Stimulated activated memory B cell treated with anti-CD40 and anti-IgM and Interleukin-4, amounts not matched to agents 10 μg/mL and 1 μg/mL and 100 μg/mL, for 72 hours (primary cell): ENCODE measurements at regions not wholly inside any gene's neighbourhood (a gene's known extent, or its start where the extent isn't known, plus 50 kb on each side); places are given as distances from the start of the nearest gene placed in this dataset.
"Not testable (repeated sequence)": the region's sequence is repeated elsewhere in the genome, so short reads cannot be mapped to it uniquely, and the experiment has no call there.

ENCODE experiments used
- ATAC-seq: fragments of 150-1000 bp; cut with Tn5 transposase; 2 replicates; pipeline ENCODE4 v1.10.0; 2021
- H3K27ac Mint-ChIP-seq: one replicate; pipeline ENCODE4 v1.8.0; 2022; ENCODE audit warnings: mild to moderate bottlenecking, mixed read lengths
- H3K27me3 Mint-ChIP-seq: one replicate; pipeline ENCODE4 v1.8.0; 2022; ENCODE audit warnings: mixed read lengths
- H3K36me3 Mint-ChIP-seq: one replicate; pipeline ENCODE4 v1.8.0; 2022; ENCODE audit warnings: mixed read lengths
- H3K4me1 Mint-ChIP-seq: one replicate; pipeline ENCODE4 v1.8.0; 2022; ENCODE audit warnings: mixed read lengths
- H3K4me3 Mint-ChIP-seq: one replicate; pipeline ENCODE4 v1.8.0; 2022; ENCODE audit warnings: mild to moderate bottlenecking, moderate library complexity, mixed read lengths
- H3K9me3 Mint-ChIP-seq: one replicate; pipeline ENCODE4 v1.8.0; 2022; ENCODE audit warnings: mixed read lengths

DNA sequence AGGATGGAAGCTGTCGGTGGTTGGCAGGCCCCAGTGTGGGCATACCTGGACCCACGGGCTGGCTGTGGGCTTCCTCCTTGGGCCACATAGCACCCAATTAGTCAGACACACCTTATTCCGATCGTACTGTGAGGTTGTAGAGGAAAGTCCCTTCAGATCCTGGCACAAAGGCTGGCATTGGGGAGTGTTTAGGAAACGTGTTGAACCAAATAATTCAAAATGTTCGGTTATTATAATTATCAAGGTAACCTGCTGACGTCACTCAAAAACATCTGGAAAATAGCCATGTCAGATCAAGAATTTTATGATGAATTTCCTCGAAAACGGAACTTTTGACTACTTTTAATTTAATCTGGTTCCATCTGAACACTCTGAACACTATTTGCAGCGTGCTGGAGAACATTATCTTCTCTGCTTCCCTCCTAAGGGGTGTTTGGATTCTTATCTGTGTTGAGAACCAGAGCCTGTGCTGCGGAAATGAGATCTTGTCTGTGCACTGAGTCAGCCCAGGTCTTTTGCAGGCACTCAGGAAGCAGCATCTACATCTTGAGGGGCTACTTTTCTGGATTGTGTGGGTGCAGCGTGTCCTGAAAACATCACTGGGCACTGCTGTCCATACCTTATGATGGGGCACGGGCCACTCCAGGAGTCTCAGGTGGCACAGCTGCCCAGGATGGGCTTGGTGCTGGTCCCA is 100.3 kb downstream of the SLC25A47 start:
- no peaks in the 10 kb centered on the region for H3K27me3 Mint-ChIP-seq
- H3K27ac Mint-ChIP-seq = no peak overlapping the region
- H3K4me3 Mint-ChIP-seq = no peak overlapping the region
- peaks cover 26% of the 10 kb centered on the region for H3K4me1 Mint-ChIP-seq
- ATAC-seq = no peak
- H3K9me3 Mint-ChIP-seq = peaks cover 3% of the 10 kb centered on the region
- H3K36me3 Mint-ChIP-seq = peaks cover 6% of the 10 kb centered on the region

DNA sequence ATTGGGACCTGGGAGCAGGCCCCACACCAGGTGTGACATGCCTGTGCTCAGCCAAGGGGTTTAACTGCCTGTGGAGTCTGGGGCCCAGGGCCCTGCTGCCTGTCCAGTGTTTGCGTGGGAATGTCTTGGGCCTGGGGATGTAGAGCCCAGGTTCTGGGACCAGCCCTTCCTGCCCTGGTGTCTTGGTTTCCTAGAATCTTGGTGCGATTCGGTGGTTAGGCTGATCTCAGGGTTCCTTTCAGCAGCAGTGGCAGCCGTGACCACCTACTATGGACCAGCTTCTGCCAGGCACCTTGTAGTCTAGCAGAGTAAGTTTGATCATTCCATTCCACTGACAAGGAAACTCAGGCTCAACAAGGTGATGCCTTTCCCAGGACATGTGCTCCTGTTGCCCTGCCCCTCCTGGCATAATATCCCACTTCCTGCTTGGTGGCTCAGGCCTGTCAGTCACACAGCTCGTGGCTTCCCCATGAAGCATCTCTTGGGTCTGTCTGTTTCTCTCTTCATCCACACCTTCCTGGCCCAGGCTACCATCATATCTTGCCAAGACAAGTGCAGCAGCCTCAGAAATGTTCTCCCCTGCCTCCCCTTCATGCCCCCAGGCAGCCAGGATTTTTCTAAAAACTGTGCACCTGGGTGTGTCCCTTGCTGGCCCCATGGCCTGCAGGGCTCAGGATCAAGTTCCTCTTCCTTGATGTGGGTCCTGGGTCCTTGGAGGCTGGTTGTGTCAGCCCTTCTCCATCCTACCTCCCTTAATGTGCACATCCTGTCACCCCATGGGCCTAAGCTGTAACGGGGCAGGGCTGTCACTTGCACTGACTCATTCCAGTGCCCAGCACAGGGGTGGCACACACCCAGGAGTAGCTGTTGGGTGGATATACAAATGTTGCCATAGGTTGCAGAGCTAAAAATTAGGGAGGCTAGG is 101.6 kb downstream of the SLC25A47 start:
- Mint-ChIP-seq H3K9me3 (no peaks in the 10 kb centered on the region), H3K27me3 (no peaks in the 10 kb centered on the region), H3K27ac (no peak overlapping the region), H3K36me3 (no peaks in the 10 kb centered on the region), H3K4me1 (peaks cover 20% of the 10 kb centered on the region), H3K4me3 (no peak overlapping the region)
- ATAC-seq = no peak

DNA sequence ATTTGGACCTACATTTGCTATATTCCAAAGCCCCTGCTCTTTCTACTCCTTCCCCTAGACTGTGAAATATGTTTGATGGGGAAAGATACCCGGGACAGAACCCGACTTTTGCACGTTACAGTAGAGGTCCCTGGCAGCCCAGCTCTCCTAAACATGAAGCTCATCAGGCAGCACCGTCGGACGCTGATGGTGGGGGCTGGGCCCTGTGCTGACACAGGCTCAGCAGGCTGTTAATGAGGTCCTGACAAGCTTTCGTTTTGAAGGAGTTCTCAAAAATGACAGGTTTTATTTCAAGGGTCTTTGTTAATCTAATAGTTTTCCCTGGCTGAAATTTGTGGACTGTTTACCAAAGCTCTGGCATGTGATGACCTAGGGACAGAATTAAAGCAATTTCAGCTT is 102.3 kb downstream of the SLC25A47 start:
- no peak for ATAC-seq
- Mint-ChIP-seq H3K4me3 (no peak overlapping the region), H3K27me3 (no peaks in the 10 kb centered on the region), H3K4me1 (peaks cover 14% of the 10 kb centered on the region), H3K27ac (no peak overlapping the region), H3K36me3 (no peaks in the 10 kb centered on the region), H3K9me3 (no peaks in the 10 kb centered on the region)

DNA sequence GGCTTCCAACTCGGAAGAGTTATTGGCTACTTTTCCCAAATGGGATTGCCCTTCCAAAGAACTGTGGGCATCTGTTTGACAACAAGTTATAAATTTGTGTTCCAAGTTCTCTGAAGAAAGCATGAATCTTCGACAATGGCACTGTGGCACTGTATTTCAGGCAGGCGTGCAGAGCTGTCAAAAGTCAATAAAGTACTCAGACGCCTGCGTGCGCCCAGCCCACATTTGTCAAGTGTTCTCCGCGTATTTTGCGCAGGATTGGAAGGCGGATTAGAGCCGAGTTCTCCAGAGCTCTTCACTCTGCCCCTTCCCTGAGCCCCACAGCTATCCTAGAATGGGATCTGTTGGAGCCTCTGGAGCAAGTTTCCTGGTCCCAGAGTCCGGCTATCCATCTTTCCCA is 103.2 kb downstream of the SLC25A47 start:
- Mint-ChIP-seq H3K36me3 (no peaks in the 10 kb centered on the region), H3K27me3 (no peaks in the 10 kb centered on the region), H3K4me3 (no peak overlapping the region), H3K9me3 (no peaks in the 10 kb centered on the region), H3K27ac (no peak overlapping the region), H3K4me1 (peaks cover 11% of the 10 kb centered on the region)
- no peak for ATAC-seq

DNA sequence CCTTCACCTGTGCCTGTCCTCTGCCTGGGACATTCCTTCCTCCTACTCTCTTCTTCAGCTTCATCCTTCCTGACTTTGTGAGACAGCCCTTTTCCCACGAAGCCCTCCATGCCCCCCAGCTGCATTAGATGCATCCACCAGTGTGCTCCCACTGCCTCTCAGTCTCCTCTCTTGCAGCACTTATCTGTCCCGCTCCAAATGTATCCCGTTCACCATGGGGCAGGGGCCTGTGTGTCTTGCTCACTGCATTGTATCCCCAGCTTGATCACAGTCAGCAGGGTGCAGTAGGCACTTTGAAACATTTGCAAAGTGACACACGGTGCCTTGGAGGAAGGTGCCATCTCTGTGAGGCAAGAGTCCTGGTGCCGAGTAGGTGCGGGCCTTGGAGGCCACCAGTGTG is 104.0 kb downstream of the SLC25A47 start:
- Mint-ChIP-seq H3K4me3 (no peak overlapping the region), H3K36me3 (peaks cover under 1% of the 10 kb centered on the region), H3K4me1 (peaks cover 11% of the 10 kb centered on the region), H3K27ac (no peak overlapping the region), H3K27me3 (no peaks in the 10 kb centered on the region), H3K9me3 (no peaks in the 10 kb centered on the region)
- ATAC-seq = no peak

DNA sequence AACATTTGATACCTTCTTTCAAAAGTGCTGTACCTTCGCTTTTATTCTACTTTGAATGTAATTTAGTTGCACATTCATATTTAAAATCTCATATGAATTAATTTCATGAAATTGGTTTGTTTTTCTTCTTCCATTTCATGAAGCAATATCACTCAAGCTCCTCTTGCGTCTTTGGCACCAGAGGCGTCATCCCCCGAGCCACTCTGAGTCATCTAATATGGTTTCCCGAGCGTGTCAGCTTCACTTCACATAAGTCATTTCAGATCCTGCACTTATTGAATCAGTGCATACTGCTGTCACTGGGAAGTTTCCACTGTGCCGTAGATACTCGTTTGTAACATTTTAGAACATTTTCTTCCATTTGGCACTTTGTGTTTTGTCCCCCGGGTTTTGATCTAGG is 105.6 kb downstream of the SLC25A47 start:
- H3K36me3 Mint-ChIP-seq = peaks cover 5% of the 10 kb centered on the region
- ATAC-seq = peak; percentile 55
- H3K4me1 Mint-ChIP-seq = peaks cover 12% of the 10 kb centered on the region
- no peaks in the 10 kb centered on the region for H3K9me3 Mint-ChIP-seq
- H3K27ac Mint-ChIP-seq = peak overlapping the region; percentile 31
- H3K4me3 Mint-ChIP-seq = no peak overlapping the region
- H3K27me3 Mint-ChIP-seq = no peaks in the 10 kb centered on the region

DNA sequence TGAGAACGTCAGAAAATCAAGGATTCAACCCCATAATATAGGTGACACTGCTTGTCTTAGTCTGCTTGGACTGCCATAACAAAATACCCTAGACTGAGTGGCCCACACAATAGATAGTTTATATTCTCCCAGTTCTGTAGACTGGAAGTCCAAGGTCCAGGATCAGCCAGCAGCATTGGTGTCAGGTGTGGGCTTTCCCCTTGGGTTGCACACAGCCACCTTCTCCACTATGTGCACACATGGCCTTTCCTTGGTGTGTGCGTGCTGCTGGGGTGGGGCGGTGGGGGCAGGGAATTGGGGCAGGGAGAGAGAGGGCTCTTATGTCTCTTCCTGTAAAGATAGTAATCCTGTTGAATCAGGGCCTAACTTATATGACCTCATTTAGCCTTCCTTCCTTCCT is 106.4 kb downstream of the SLC25A47 start:
- peaks cover 5% of the 10 kb centered on the region for H3K36me3 Mint-ChIP-seq
- no peaks in the 10 kb centered on the region for H3K27me3 Mint-ChIP-seq
- H3K9me3 Mint-ChIP-seq = no peaks in the 10 kb centered on the region
- no peak for ATAC-seq
- H3K4me3 Mint-ChIP-seq = no peak overlapping the region
- H3K4me1 Mint-ChIP-seq = peaks cover 21% of the 10 kb centered on the region
- no peak overlapping the region for H3K27ac Mint-ChIP-seq

DNA sequence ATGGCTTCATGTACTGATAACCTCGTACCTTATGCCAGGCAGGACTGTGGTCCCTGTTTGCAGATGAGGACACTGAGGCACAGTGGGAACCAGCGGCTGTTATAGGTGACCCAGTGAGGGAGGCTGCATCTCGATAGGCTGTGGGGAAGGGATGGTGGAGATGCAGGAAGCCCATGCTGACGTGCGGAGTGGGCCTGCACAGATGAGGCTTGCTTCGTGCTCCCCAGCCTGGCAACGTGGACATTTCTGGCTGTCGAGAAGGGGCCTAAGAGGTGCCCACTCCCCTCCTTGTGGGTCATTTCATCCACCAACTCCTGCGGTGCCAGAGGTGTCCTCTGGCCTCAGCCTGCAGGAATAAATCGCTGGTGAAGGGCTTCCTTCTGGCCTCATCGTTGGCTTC is 107.4 kb downstream of the SLC25A47 start:
- Mint-ChIP-seq H3K27me3 (no peaks in the 10 kb centered on the region), H3K4me3 (no peak overlapping the region), H3K36me3 (peaks cover 5% of the 10 kb centered on the region), H3K27ac (no peak overlapping the region), H3K4me1 (peaks cover 25% of the 10 kb centered on the region), H3K9me3 (no peaks in the 10 kb centered on the region)
- ATAC-seq = no peak

DNA sequence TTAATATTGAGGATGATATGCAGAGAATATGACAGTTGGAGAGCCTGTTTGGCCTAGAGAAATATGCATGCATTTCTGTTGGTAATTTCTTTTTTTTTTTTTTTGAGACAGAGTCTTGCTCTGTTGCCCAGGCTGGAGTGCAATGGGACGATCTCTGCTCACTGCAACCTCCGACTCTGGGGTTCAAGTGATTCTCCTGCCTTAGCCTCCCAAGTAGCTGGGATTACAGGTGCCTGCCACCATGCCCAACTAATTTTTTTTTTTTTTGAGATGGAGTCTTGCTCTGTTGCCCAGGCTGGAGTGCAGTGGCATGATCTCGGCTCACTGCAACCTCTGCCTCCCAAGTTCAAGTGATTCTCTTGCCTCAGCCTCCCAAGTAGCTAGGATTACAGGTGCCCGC is 108.3 kb downstream of the SLC25A47 start:
- H3K9me3 Mint-ChIP-seq, H3K27ac Mint-ChIP-seq, H3K27me3 Mint-ChIP-seq, H3K4me3 Mint-ChIP-seq, H3K36me3 Mint-ChIP-seq, ATAC-seq: not testable (repeated sequence)
- H3K4me1 Mint-ChIP-seq = peaks cover 29% of the 10 kb centered on the region

DNA sequence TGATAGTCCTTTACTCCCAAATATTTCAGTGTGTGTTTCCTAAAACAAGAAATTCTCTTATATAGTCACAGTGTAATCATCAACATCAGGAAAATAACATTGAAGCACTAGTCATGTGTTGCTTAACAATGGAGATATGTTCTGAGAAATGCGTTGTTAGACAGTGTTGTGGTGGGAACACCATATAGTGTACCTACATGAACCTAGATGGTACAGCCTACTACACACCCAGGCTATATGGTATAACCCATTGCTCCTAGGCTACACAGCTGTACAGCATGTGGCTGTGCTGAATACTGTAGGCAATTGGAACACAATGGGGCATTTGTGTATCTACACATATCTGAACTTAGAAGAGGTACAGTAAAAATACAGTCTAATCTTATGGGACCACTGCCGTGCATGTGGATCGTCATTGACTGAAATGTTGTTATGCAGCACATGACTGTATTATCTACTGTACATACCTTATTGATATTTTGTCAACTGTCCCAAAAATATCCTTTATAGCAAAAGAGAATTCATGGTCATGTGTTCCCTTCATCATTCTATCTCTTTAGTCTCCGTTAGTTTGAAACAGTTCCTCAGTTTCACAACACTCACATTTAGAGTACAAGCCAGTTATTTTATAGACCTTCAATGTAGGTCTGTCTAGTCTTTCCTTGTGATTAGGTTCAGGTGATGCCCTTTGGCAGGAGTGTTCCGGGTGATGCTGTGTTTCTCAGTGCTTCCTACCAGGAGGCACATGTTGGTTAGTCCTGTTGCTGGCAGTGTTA is 109.7 kb downstream of the SLC25A47 start:
- no peak for ATAC-seq
- Mint-ChIP-seq H3K27ac (no peak overlapping the region), H3K36me3 (peaks cover 5% of the 10 kb centered on the region), H3K4me3 (no peak overlapping the region), H3K27me3 (no peaks in the 10 kb centered on the region), H3K9me3 (no peaks in the 10 kb centered on the region), H3K4me1 (peaks cover 34% of the 10 kb centered on the region)

DNA sequence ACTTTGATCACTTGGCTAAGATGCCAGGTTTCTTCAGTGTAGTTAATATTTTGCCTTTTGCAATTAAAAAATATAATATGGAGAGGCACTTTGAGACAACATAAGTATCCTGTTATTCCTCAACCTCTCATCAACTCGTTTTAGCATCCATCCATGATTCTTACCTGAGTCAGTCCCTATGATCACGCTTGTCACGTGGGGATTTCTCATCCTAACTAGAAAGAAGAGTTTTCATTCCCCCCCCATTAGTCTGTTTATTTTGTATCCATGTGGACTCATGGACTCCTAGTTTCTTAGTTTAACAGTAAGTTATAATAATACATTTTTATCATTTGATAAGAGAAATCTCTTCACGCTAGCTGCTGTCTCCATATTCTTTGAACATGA is 110.3 kb downstream of the SLC25A47 start:
- Mint-ChIP-seq H3K36me3 (peaks cover 5% of the 10 kb centered on the region), H3K9me3 (no peaks in the 10 kb centered on the region), H3K27me3 (no peaks in the 10 kb centered on the region), H3K4me1 (peaks cover 30% of the 10 kb centered on the region), H3K27ac (no peak overlapping the region), H3K4me3 (no peak overlapping the region)
- ATAC-seq = no peak

DNA sequence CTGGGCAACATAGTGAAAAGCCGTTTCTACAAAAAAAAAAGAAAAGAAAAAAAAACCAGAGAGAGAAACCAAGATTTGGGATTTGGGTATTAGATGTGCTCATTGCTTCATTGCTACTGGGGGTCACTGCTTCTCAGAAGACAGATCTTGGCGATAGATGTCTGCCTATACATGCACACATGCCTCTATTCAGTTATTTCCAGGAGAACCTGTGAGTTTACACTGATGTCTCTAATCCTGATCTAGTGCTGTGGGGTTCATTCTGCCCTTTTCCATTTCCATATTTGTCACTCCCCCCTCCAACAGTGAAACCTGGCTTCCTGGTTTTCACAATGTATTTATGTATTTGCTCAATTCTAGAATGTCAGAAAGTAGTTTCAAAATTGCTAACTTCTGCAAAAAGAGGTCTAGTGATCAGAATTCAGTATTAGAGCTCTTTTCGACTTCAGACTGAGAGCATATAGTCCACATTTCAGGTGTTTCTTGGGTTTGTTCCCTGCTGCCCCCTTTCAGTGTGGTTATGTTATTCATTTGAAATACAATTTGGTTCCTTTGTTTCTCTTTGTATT is 111.0 kb downstream of the SLC25A47 start:
- Mint-ChIP-seq H3K27me3 (no peaks in the 10 kb centered on the region), H3K36me3 (peaks cover 5% of the 10 kb centered on the region), H3K4me1 (peaks cover 30% of the 10 kb centered on the region), H3K4me3 (no peak overlapping the region), H3K27ac (peak overlapping the region; percentile 28), H3K9me3 (no peaks in the 10 kb centered on the region)
- peak; percentile 52 for ATAC-seq

DNA sequence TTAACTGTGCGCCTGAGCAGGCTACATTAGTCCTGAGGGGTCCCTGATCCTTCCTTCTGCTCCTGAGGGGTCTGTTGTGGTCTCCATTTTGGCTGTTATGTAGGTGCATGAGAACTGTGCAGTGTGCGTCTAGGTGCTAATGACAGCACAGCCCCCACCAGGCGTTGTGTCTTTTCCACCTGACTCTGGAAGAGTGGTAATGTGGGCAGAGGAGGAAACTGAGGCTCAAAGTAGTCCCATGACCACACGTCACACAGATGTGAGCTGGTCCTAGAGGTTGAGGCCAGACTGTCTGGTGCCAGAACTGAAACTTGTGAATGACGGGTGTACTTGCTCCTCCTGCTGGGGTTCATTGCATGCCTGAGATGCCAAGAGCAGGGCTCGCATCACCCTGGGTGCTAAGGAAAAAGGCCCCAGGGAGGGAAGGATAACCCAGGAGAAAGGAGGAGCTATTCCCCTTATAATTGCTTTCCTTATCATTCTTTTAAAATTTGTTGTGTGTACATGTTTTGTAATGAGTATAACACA is 111.8 kb downstream of the SLC25A47 start:
- Mint-ChIP-seq H3K9me3 (no peaks in the 10 kb centered on the region), H3K27me3 (no peaks in the 10 kb centered on the region), H3K27ac (peak overlapping the region; percentile 28), H3K36me3 (peaks cover 5% of the 10 kb centered on the region), H3K4me1 (peaks cover 30% of the 10 kb centered on the region), H3K4me3 (no peak overlapping the region)
- ATAC-seq = peak; percentile 29

DNA sequence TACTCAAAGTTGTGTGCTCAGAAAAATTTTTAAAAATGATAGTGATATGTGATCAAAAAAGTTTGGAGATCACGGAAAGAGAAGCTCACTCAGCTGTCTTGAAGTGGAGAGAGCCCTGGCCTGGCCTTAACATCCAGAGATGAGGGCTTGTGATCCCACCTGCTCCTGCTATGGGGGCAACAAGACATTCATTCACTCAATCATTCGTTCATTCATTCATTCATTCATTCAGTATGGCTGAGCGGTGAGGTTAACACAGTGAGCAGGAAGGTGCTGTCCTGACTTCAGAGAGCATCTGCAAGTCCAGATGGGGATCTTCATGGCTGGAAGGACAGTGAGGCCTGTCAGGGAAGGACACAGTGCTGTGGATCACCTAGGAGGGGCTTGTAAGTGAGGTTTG is 112.3 kb downstream of the SLC25A47 start:
- H3K4me1 Mint-ChIP-seq = peaks cover 30% of the 10 kb centered on the region
- ATAC-seq = no peak
- H3K4me3 Mint-ChIP-seq = no peak overlapping the region
- H3K27me3 Mint-ChIP-seq = no peaks in the 10 kb centered on the region
- no peaks in the 10 kb centered on the region for H3K9me3 Mint-ChIP-seq
- H3K27ac Mint-ChIP-seq = peak overlapping the region; percentile 28
- peaks cover 5% of the 10 kb centered on the region for H3K36me3 Mint-ChIP-seq
